ENCODE measurements at regions not wholly inside any gene's neighbourhood (a gene's known extent, or its start where the extent isn't known, plus 50 kb on each side); places are given as distances from the start of the nearest gene placed in this dataset.

GRCh38 chr2:125837611-125838010 lies 818.3 kb upstream of the GYPC start:
- H3K36me3 ChIP-seq: no peaks in the 10 kb centered on the region
- ATAC-seq (no peak), DNase-seq (no peak)
- no peaks in the 10 kb centered on the region for H3K27me3 ChIP-seq
- peaks cover 0 to 4% (median 0%) of the 10 kb centered on the region in 4 donors for H3K9me3 ChIP-seq
- 52% methylated on average over 5 of the region's 5 CpGs for WGBS (ENCODE audit: insufficient coverage, low coverage, low lambda C conversion rate, missing lambda C conversion rate)
- H3K4me3 ChIP-seq: no peak overlapping the region
- no peak overlapping the region for H3K27ac ChIP-seq
- TF ChIP-seq POLR2A (IDR thresholded peaks at IDR 0.05) (no peak), CTCF (IDR thresholded peaks at IDR 0.05) (no peak)
- no peaks in the 10 kb centered on the region for H3K4me1 ChIP-seq
- intact Hi-C loops (cut with DNase I): no loop called here

- DNase-seq: no peak
- Histone ChIP-seq H3K27me3 (no peaks in the 10 kb centered on the region), H3K4me1 (no peaks in the 10 kb centered on the region), H3K27ac (no peak overlapping the region), H3K9me3 (no peaks in the 10 kb centered on the region), H3K36me3 (no peaks in the 10 kb centered on the region), H3K4me3 (no peak overlapping the region)
- no peak for ATAC-seq
- TF ChIP-seq POLR2A (IDR thresholded peaks at IDR 0.05) (no peak), CTCF (IDR thresholded peaks at IDR 0.05) (no peak)
- intact Hi-C loops (cut with DNase I): no loop called here
Observed at GRCh38 chr2:125839945-125840344, 816.0 kb upstream of the GYPC start.

GRCh38 chr2:125842041-125842440 lies 813.9 kb upstream of the GYPC start:
- no peak overlapping the region for H3K27ac ChIP-seq
- H3K4me1 ChIP-seq: no peaks in the 10 kb centered on the region
- 60% methylated on average over 1 of the region's 1 CpG for WGBS (ENCODE audit: insufficient coverage, low coverage, low lambda C conversion rate, missing lambda C conversion rate)
- H3K27me3 ChIP-seq: no peaks in the 10 kb centered on the region
- ATAC-seq (no peak), DNase-seq (no peak)
- no peaks in the 10 kb centered on the region for H3K36me3 ChIP-seq
- H3K9me3 ChIP-seq: no peaks in the 10 kb centered on the region
- intact Hi-C loops (cut with DNase I): no loop called here
- H3K4me3 ChIP-seq: no peak overlapping the region
- TF ChIP-seq POLR2A (IDR thresholded peaks at IDR 0.05) (no peak), CTCF (IDR thresholded peaks at IDR 0.05) (no peak)

- TF ChIP-seq CTCF (IDR thresholded peaks at IDR 0.05): no peak
- no peaks in the 10 kb centered on the region for H3K27me3 ChIP-seq
- H3K27ac ChIP-seq: no peak overlapping the region
- ATAC-seq (no peak), DNase-seq (no peak)
- H3K9me3 ChIP-seq: no peaks in the 10 kb centered on the region
- H3K36me3 ChIP-seq: no peaks in the 10 kb centered on the region
- no peaks in the 10 kb centered on the region for H3K4me1 ChIP-seq
- H3K4me3 ChIP-seq: no peak overlapping the region
- intact Hi-C loops (cut with DNase I): no loop called here
Observed at GRCh38 chr2:125850541-125850940, 805.4 kb upstream of the GYPC start.

- H3K9me3 ChIP-seq: no peaks in the 10 kb centered on the region
- no peak overlapping the region for H3K4me3 ChIP-seq
- no peaks in the 10 kb centered on the region for H3K4me1 ChIP-seq
- TF ChIP-seq CTCF (IDR thresholded peaks at IDR 0.05) (no peak), POLR2A (IDR thresholded peaks at IDR 0.05) (no peak)
- ATAC-seq (no peak), DNase-seq (no peak)
- intact Hi-C loops (cut with DNase I): no loop called here
- 43% methylated on average over 1 of the region's 1 CpG for WGBS (ENCODE audit: insufficient coverage, low coverage, low lambda C conversion rate, missing lambda C conversion rate)
- no peak overlapping the region for H3K27ac ChIP-seq
- H3K36me3 ChIP-seq: no peaks in the 10 kb centered on the region
- no peaks in the 10 kb centered on the region for H3K27me3 ChIP-seq
Observed at GRCh38 chr2:125852364-125852763, 803.6 kb upstream of the GYPC start.

Data from right lobe of liver (tissue), 6 donors.